Hematopoietic multipotent progenitor cell (in vitro differentiated cells): ENCODE measurements at regions not wholly inside any gene's neighbourhood (a gene's known extent, or its start where the extent isn't known, plus 50 kb on each side); places are given as distances from the start of the nearest gene placed in this dataset.

Experiments
- DNase-seq, 3 donors: peaks; one replicate each; pipeline ENCODE4 v3.0.0-alpha.2; 2011 to 2015; ENCODE audit warnings: low read depth in 2 of 3, low spot score in 2 of 3

- DNase-seq = no peak
These were observed 324.6 kb upstream of the MTNR1B start for GRCh38 chr11:92644595-92645445.

- no peak for DNase-seq
These were observed 318.3 kb upstream of the MTNR1B start for GRCh38 chr11:92651159-92651558.

- no peak for DNase-seq
These were observed 316.0 kb upstream of the MTNR1B start for GRCh38 chr11:92653454-92653853.

GRCh38 chr11:92656783-92657182 is 312.7 kb upstream of the MTNR1B start:
- DNase-seq = no peak

GRCh38 chr11:92657226-92657625 is 312.2 kb upstream of the MTNR1B start:
- no peak for DNase-seq

GRCh38 chr11:92658733-92659132 is 310.7 kb upstream of the MTNR1B start:
- DNase-seq = no peak

GRCh38 chr11:92659793-92660192 is 309.7 kb upstream of the MTNR1B start:
- DNase-seq = no peak

GRCh38 chr11:92662601-92663360 is 306.7 kb upstream of the MTNR1B start:
- no peak for DNase-seq

- no peak for DNase-seq
These were observed 305.9 kb upstream of the MTNR1B start for GRCh38 chr11:92663539-92663938.

GRCh38 chr11:92667486-92668152 is 301.8 kb upstream of the MTNR1B start:
- DNase-seq = no peak

- no peak for DNase-seq
These were observed 299.1 kb upstream of the MTNR1B start for GRCh38 chr11:92670308-92670890.

- DNase-seq = no peak
These were observed 298.4 kb upstream of the MTNR1B start for GRCh38 chr11:92671081-92671480.

GRCh38 chr11:92675303-92675702 is 294.1 kb upstream of the MTNR1B start:
- DNase-seq = no peak

GRCh38 chr11:92675810-92676209 is 293.6 kb upstream of the MTNR1B start:
- DNase-seq = no peak

GRCh38 chr11:92678008-92678611 is 291.3 kb upstream of the MTNR1B start:
- no peak for DNase-seq

- DNase-seq = no peak
These were observed 287.9 kb upstream of the MTNR1B start for GRCh38 chr11:92681586-92681985.

GRCh38 chr11:92682136-92682535 is 287.3 kb upstream of the MTNR1B start:
- DNase-seq = no peak

GRCh38 chr11:92682952-92683351 is 286.5 kb upstream of the MTNR1B start:
- no peak for DNase-seq

- no peak for DNase-seq
These were observed 284.4 kb upstream of the MTNR1B start for GRCh38 chr11:92685049-92685448.

GRCh38 chr11:92687724-92688123 is 281.7 kb upstream of the MTNR1B start:
- DNase-seq = no peak

- DNase-seq = no peak
These were observed 281.0 kb upstream of the MTNR1B start for GRCh38 chr11:92688416-92688815.
